ENCODE measurements at regions not wholly inside any gene's neighbourhood (a gene's known extent, or its start where the extent isn't known, plus 50 kb on each side); places are given as distances from the start of the nearest gene placed in this dataset.

- ChIA-PET CTCF (no interaction called here), POLR2A (no interaction called here), RAD21 (ENCODE audit: low non-redundant PET in 1 of 2, low total read pairs in 2 of 2, uncharacterized antibody in 2 of 2, unreplicated experiment in 2 of 2) (no interaction called here)
- no TSS peak for BruUV-seq (replicated peaks)
- ATAC-seq (no peak), DNase-seq (ENCODE audit: low read depth, low spot score) (no peak)
- Histone ChIP-seq H3K27me3 (ENCODE audit: insufficient read depth, low read length) (no peaks in the 10 kb centered on the region), H3K27ac (ENCODE audit: low read depth, low read length) (no peak overlapping the region), H3K9me2 (ENCODE audit: insufficient read depth) (no peaks in the 10 kb centered on the region), H3K36me3 (ENCODE audit: control insufficient read depth in 1 of 2, insufficient read depth in 2 of 2, low read length in 2 of 2) (no peaks in the 10 kb centered on the region), H3K4me2 (ENCODE audit: low read length) (no peak overlapping the region), H3K79me2 (ENCODE audit: insufficient read depth, low read length) (no peaks in the 10 kb centered on the region), H3K4me3 (replicated peaks in 1 of 2; ENCODE audit: low read depth in 1 of 2, low read length in 2 of 2) (no peak overlapping the region), H2AFZ (ENCODE audit: low read depth, low read length, poor library complexity, severe bottlenecking) (no peak overlapping the region), H3K9me3 (ENCODE audit: control insufficient read depth in 1 of 2, insufficient read depth in 1 of 2, low read depth in 1 of 2, low read length in 2 of 2) (no peaks in the 10 kb centered on the region), H3K4me1 (ENCODE audit: control insufficient read depth in 1 of 2, insufficient read depth in 2 of 2, low read length in 2 of 2) (no peaks in the 10 kb centered on the region), H4K20me1 (ENCODE audit: insufficient read depth) (no peaks in the 10 kb centered on the region), H3K9ac (ENCODE audit: low read length) (no peak overlapping the region)
- TF ChIP-seq MAX (IDR thresholded peaks at IDR 0.05) (no peak), ATF3 (IDR thresholded peaks at IDR 0.05) (no peak), POLR2A (IDR thresholded peaks at IDR 0.05; ENCODE audit: borderline replicate concordance, extremely low read depth, insufficient read depth, insufficient read length) (no peak), CBX3 (IDR thresholded peaks at IDR 0.05; ENCODE audit: low read depth) (no peak), RAD21 (IDR thresholded peaks at IDR 0.05; ENCODE audit: low read depth) (no peak)
- intact Hi-C loops (cut with micrococcal nuclease), result no loop called here
These were observed 931.6 kb downstream of the RAPGEF2 start for GRCh38 chr4:160034501-160034900.

- H3K79me2 ChIP-seq (ENCODE audit: insufficient read depth, low read length), result no peaks in the 10 kb centered on the region
- H3K4me2 ChIP-seq (ENCODE audit: low read length), result no peak overlapping the region
- no peaks in the 10 kb centered on the region for H4K20me1 ChIP-seq (ENCODE audit: insufficient read depth)
- no TSS peak for BruUV-seq (replicated peaks)
- CTCF ChIA-PET, result no interaction called here
- no peaks in the 10 kb centered on the region for H3K36me3 ChIP-seq (ENCODE audit: control insufficient read depth in 1 of 2, insufficient read depth in 2 of 2, low read length in 2 of 2)
- no peak overlapping the region for H3K4me3 ChIP-seq (replicated peaks in 1 of 2; ENCODE audit: low read depth in 1 of 2, low read length in 2 of 2)
- ATAC-seq, result no peak
- no peaks in the 10 kb centered on the region for H3K27me3 ChIP-seq (ENCODE audit: insufficient read depth, low read length)
- no peak overlapping the region for H2AFZ ChIP-seq (ENCODE audit: low read depth, low read length, poor library complexity, severe bottlenecking)
- RAD21 ChIA-PET (ENCODE audit: low non-redundant PET in 1 of 2, low total read pairs in 2 of 2, uncharacterized antibody in 2 of 2, unreplicated experiment in 2 of 2), result no interaction called here
- TF ChIP-seq POLR2AphosphoS5 (IDR thresholded peaks at IDR 0.05; ENCODE audit: low read depth, low read length) (no peak), CEBPB (IDR thresholded peaks at IDR 0.05; ENCODE audit: low read depth) (no peak), EGR1 (IDR thresholded peaks at IDR 0.05; ENCODE audit: low read depth) (no peak), SIN3A (IDR thresholded peaks at IDR 0.05; ENCODE audit: low read depth) (no peak), SP1 (IDR thresholded peaks at IDR 0.05; ENCODE audit: low read depth) (no peak)
- H3K9ac ChIP-seq (ENCODE audit: low read length), result no peak overlapping the region
- H3K9me2 ChIP-seq (ENCODE audit: insufficient read depth), result no peaks in the 10 kb centered on the region
- H3K4me1 ChIP-seq (ENCODE audit: control insufficient read depth in 1 of 2, insufficient read depth in 2 of 2, low read length in 2 of 2), result no peaks in the 10 kb centered on the region
- no peak for DNase-seq (ENCODE audit: low read depth, low spot score)
- POLR2A ChIA-PET, result no interaction called here
- intact Hi-C loops (cut with micrococcal nuclease), result no loop called here
- no peaks in the 10 kb centered on the region for H3K9me3 ChIP-seq (ENCODE audit: control insufficient read depth in 1 of 2, insufficient read depth in 1 of 2, low read depth in 1 of 2, low read length in 2 of 2)
- no peak overlapping the region for H3K27ac ChIP-seq (ENCODE audit: low read depth, low read length)
These were observed 935.7 kb downstream of the RAPGEF2 start for GRCh38 chr4:160038615-160039014.

All from HCT116 (cell line).